ENCODE measurements at regions not wholly inside any gene's neighbourhood (a gene's known extent, or its start where the extent isn't known, plus 50 kb on each side); places are given as distances from the start of the nearest gene placed in this dataset.
"Not testable (repeated sequence)": the region's sequence is repeated elsewhere in the genome, so short reads cannot be mapped to it uniquely, and the experiment has no call there.

DNA sequence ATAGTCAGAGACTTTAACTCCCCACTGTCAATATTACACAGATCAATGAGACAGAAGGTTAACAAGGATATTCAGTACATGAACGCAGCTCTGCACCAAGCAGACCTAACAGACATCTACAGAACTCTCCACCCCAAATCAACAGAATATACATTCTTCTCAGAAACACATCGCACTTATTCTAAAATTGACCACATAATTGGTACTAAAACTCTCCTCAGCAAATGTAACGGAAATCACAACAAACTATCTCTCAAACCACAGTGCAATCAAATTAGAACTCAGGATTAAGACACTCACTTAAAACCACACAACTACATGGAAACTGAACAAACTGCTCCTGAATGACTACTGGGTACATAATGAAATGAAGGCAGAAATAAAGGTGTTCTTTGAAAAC, 341.3 kb upstream of the PTGER4 start:
- TF ChIP-seq, protein P1, sequence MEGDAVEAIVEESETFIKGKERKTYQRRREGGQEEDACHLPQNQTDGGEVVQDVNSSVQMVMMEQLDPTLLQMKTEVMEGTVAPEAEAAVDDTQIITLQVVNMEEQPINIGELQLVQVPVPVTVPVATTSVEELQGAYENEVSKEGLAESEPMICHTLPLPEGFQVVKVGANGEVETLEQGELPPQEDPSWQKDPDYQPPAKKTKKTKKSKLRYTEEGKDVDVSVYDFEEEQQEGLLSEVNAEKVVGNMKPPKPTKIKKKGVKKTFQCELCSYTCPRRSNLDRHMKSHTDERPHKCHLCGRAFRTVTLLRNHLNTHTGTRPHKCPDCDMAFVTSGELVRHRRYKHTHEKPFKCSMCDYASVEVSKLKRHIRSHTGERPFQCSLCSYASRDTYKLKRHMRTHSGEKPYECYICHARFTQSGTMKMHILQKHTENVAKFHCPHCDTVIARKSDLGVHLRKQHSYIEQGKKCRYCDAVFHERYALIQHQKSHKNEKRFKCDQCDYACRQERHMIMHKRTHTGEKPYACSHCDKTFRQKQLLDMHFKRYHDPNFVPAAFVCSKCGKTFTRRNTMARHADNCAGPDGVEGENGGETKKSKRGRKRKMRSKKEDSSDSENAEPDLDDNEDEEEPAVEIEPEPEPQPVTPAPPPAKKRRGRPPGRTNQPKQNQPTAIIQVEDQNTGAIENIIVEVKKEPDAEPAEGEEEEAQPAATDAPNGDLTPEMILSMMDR (IDR thresholded peaks at IDR 0.05) = not testable (repeated sequence)
- not testable (repeated sequence) for TF ChIP-seq POLR2A (IDR thresholded peaks at IDR 0.05)
